VCaP (cell line): ENCODE measurements at regions not wholly inside any gene's neighbourhood (a gene's known extent, or its start where the extent isn't known, plus 50 kb on each side); places are given as distances from the start of the nearest gene placed in this dataset.
"Not testable (repeated sequence)": the region's sequence is repeated elsewhere in the genome, so short reads cannot be mapped to it uniquely, and the experiment has no call there.

ENCODE experiments used
- H3K27ac ChIP-seq: fragments of 450-650 bp; 2 replicates; pipeline ENCODE4 v1.5.1; 2017
- CTCF ChIP-seq: fragments of 450-650 bp; conservative IDR thresholded peaks from 2 replicates; pipeline ENCODE4 v1.5.1; 2017; ENCODE audit warnings: mild to moderate bottlenecking, moderate library complexity

DNA sequence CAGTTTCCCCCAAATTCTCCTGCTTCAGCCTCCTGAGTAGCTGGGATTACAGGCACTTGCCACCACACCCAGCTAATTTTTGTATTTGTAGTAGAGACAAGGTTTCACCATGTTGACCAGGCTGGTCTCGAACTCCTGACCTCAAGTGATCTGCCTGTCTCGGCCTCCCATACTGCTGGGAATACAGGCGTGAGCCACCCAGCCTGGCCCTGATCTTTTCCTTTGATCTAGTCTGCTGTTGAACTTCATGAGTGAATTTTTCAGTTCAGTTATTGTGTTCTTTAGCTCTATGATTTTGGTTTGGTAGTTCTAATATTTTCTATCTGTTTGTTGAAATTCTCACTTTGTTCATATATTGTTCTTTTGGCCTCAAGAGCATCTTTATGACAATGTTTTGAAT, 83.4 kb upstream of the RAP2C start:
- not testable (repeated sequence) for H3K27ac ChIP-seq

DNA sequence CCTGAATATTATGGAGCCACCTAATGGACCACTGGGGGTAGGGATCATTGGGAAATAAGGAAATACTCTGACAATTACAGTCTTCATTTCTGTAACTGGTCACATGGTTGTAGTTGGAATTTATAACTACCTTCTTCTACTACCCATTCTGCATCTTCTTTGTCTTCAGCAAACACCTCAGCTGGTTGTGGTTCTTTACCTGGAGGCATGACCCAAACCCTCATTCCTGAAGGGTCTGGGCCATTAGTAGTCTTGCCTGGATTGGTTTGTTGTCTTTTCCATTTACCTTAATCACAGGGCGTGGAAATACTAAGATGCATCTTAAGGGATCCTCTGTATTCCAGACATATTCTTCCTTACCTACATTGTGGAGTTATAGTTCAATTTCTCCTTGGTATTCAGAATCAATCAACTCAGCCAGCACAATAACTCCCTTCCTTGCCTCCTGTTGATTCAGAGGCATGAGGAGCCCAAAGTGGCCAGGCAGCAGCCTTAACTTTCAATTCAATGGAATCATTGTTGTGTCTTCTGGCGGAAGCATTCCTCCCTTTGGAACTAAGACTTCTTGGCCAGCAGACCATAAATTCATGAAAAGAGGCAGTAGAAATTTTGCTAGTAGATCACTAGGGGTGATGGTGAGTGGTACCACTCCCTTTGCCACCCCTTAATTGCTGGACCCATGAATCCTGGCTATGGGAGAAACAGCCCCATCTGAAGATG, 75.7 kb upstream of the RAP2C start:
- no peak for TF ChIP-seq CTCF
- no peak overlapping the region for H3K27ac ChIP-seq

DNA sequence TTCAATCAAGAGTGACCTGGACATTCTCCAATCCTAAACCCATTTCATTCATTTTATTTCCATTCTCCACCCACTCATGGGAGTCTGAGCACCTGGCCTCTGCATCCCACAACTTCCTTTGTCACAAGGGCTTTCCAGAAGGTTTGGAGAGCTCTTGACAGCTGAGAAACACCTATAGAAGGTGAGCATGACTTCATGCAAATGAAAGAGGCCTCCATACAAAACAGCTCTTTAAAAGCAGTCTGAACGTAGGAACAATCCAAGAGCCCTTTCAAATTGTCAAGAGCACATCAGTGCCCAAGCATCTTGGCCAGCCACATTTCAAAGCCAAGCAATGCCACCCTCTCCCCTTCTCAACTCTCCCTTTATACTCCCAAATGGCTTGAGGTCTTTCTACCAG, 74.9 kb upstream of the RAP2C start:
- no peak for TF ChIP-seq CTCF
- no peak overlapping the region for H3K27ac ChIP-seq

DNA sequence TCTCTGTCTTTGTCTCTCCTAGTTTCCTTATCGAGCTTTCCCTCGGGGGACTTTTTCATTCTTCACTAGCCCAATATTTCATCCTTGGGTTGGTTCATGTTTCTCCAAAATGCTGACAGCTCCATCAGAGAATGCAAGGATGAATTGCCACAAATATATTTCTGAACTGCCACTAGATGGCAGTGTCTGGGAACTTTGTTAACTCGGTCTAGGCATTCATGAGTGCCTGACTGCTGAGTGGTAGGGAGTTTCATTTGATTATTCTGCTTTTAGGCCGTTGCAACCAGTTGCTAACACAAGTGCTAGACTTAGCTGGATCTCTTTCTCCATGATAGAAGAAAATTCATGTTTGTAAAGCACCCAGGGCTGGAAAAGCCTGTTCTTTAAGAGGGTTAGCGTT, 73.5 kb upstream of the RAP2C start:
- no peak overlapping the region for H3K27ac ChIP-seq
- TF ChIP-seq CTCF, result peak; percentile 73

DNA sequence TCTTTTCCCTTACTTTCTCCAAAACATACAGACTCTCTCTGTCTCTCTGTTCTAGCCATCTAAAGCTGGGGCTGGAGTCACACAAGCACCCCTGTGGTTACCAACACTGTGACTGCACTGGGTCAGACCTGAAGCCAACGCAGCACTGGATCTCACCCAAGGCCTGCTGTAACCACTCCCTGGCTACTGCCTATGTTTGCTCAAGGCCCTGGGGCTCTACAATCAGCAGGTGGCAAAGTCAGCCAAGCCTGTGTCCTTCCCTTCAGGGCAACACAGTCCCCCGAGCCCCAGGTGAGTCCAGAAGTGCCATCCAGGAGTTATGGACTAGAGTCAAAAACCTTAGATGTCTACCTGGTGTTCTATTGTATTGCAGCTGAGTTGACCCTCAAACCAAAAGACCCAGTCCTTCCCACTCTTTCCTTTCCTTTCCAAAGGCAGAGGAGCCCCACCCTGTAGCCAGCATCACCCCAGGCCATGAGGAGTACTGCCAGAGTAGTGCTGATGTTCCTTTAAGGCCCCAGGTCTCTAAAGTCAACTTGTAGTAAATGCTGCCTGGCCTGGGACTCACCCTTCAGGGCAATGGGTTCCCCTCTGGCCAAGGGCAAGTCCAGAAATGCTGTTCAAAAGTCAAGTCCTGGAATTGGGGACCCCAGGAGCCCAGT, 58.8 kb upstream of the RAP2C start:
- no peak overlapping the region for H3K27ac ChIP-seq

GRCh38 chrX:132272826-132273225, 53.6 kb upstream of the RAP2C start:
- TF ChIP-seq CTCF, result no peak

More for the DNA sequence above, 58.8 kb upstream of the RAP2C start:
- TF ChIP-seq CTCF, result no peak

DNA sequence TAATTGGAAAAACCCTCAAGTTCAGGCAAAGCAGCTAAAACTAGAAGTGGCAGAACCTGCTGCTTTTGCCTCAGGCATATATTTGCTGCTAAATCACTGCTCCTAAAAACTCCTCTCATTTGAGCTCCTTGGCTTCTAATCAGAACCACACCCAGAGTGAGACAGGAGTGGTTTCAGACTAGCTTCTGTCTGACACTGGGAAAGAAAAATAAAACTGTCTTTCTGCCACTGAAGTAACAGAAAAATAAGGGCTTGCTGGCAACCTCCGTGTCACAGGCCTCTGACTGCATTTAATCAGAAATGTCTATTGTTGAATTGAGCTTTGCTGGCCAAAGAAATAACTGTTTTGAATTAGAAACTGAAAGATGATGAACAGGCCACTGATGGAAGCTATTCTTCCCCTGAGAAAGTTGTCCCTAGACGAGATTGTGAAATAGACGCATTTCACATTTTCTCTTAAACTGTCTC, 52.1 kb upstream of the RAP2C start:
- H3K27ac ChIP-seq, result no peak overlapping the region
- TF ChIP-seq CTCF, result no peak

More at GRCh38 chrX:132272826-132273225, 53.6 kb upstream of the RAP2C start:
- H3K27ac ChIP-seq, result no peak overlapping the region

DNA sequence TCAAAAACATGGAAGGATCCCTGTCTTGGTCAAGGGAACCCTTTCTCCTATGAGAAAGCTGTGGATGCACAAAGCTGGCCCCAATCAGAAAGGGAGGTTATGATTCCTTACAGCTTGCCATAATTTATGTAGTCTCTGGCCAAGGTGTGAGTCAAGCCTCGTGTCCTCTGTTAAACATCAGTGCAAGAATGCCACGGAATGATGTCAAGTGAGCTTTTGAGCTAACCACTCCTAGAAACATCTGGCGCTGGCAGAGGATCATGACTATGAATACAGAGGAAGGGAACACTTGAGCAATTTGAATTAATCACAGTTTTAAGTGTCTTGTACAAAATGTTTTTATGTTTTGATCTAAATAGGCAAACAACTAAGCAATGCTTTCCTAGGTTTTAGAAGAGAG, 51.5 kb upstream of the RAP2C start:
- TF ChIP-seq CTCF, result no peak
- H3K27ac ChIP-seq, result no peak overlapping the region
